Upper lobe of right lung (tissue), 1 donor: ENCODE measurements at regions not wholly inside any gene's neighbourhood (a gene's known extent, or its start where the extent isn't known, plus 50 kb on each side); places are given as distances from the start of the nearest gene placed in this dataset.

ENCODE experiments used
- ATAC-seq: fragments of 200-7000 bp; cut with Tn5 transposase; one replicate; pipeline ENCODE4 v1.9.1; 2020; ENCODE audit warnings: mild to moderate bottlenecking, moderate library complexity
- DNase-seq: peaks from one replicate; pipeline ENCODE4 v3.0.0-alpha.2; 2020
- H3K27ac ChIP-seq: fragments of 200-600 bp; one replicate; pipeline ENCODE4 v1.8.0; 2022
- H3K27me3 ChIP-seq: fragments of 200-600 bp; one replicate; pipeline ENCODE4 v1.8.0; 2022; ENCODE audit warnings: mild to moderate bottlenecking
- H3K36me3 ChIP-seq: fragments of 200-600 bp; one replicate; pipeline ENCODE4 v1.8.0; 2022
- H3K4me1 ChIP-seq: fragments of 200-600 bp; one replicate; pipeline ENCODE4 v1.8.0; 2022
- H3K4me3 ChIP-seq: fragments of 200-600 bp; one replicate; pipeline ENCODE4 v1.8.0; 2022; ENCODE audit warnings: mild to moderate bottlenecking
- H3K9me3 ChIP-seq: fragments of 200-600 bp; one replicate; pipeline ENCODE4 v1.8.0; 2022
- intact Hi-C: fragments of 100-400 bp; cut with DNase I; formaldehyde crosslinking; loops from one replicate; pipeline ENCODE4 v1.11.0; 2022
- TF ChIP-seq, protein P1 (sequence below): fragments of 200-600 bp; IDR thresholded peaks from one replicate; pipeline ENCODE4 v1.8.0; 2022; ENCODE audit warnings: antibody characterized with exemption
- donor health status: DM: no; HTN: yes; CAD: no; lungs with severe emphysema.

GRCh38 chr11:109363682-109364081 is 58.3 kb upstream of the C11orf87 start:
- H3K4me1 ChIP-seq: no peaks in the 10 kb centered on the region
- TF ChIP-seq, protein P1, sequence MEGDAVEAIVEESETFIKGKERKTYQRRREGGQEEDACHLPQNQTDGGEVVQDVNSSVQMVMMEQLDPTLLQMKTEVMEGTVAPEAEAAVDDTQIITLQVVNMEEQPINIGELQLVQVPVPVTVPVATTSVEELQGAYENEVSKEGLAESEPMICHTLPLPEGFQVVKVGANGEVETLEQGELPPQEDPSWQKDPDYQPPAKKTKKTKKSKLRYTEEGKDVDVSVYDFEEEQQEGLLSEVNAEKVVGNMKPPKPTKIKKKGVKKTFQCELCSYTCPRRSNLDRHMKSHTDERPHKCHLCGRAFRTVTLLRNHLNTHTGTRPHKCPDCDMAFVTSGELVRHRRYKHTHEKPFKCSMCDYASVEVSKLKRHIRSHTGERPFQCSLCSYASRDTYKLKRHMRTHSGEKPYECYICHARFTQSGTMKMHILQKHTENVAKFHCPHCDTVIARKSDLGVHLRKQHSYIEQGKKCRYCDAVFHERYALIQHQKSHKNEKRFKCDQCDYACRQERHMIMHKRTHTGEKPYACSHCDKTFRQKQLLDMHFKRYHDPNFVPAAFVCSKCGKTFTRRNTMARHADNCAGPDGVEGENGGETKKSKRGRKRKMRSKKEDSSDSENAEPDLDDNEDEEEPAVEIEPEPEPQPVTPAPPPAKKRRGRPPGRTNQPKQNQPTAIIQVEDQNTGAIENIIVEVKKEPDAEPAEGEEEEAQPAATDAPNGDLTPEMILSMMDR: no peak
- H3K36me3 ChIP-seq: no peaks in the 10 kb centered on the region
- no peak overlapping the region for H3K4me3 ChIP-seq
- DNase-seq: no peak
- intact Hi-C loops: no loop called here
- no peak overlapping the region for H3K27ac ChIP-seq
- no peaks in the 10 kb centered on the region for H3K9me3 ChIP-seq
- ATAC-seq: no peak
- H3K27me3 ChIP-seq: no peaks in the 10 kb centered on the region

GRCh38 chr11:109364851-109365250 is 57.1 kb upstream of the C11orf87 start:
- ATAC-seq (no peak), DNase-seq (no peak)
- Histone ChIP-seq H3K9me3 (no peaks in the 10 kb centered on the region), H3K36me3 (no peaks in the 10 kb centered on the region), H3K27me3 (no peaks in the 10 kb centered on the region), H3K4me1 (no peaks in the 10 kb centered on the region), H3K4me3 (no peak overlapping the region), H3K27ac (no peak overlapping the region)
- intact Hi-C loops: no loop called here
- TF ChIP-seq, protein P1: no peak

DNA sequence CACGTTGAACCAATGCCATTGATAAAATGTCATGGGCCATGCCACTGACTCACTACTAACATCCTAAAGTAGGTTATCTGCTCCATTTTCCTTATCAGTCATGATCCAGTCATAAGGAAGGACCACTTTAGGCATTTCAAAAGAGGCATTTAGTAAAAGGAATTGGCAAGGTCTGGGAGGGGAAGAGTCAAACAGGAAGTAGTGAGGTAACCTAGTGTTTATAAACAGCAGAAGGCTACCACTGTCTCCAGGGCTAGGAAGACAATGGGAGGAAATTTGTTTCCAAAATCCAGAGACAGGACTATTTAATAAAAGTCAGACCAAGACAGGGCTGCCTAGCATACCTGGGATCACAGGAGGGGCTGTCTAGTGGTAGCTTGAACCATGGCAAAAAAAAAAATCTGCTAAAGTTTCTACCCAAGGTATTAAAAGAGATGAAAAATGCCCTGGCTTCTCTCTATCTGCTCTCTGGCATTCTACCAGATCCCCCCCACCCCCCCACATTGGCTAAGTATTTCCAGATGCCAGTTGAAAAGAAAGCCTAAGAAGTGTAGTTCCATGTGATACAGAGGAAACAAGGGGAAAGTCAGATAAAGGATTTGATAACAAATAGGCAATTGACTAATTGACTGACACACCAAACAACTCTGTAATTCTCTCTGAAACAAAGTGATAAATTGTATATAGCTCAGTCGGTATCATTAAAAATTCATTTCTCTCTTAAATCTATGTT is 50.4 kb upstream of the C11orf87 start:
- intact Hi-C loops: no loop called here
- no peaks in the 10 kb centered on the region for H3K9me3 ChIP-seq
- DNase-seq: no peak
- no peaks in the 10 kb centered on the region for H3K36me3 ChIP-seq
- TF ChIP-seq, protein P1: no peak
- H3K4me1 ChIP-seq: no peaks in the 10 kb centered on the region
- H3K27ac ChIP-seq: no peak overlapping the region
- H3K27me3 ChIP-seq: no peaks in the 10 kb centered on the region
- no peak for ATAC-seq
- no peak overlapping the region for H3K4me3 ChIP-seq
